Activated naive CD4-positive, alpha-beta T cell treated with anti-CD3 and anti-CD28 coated beads, Interleukin-2, amount 10 ng/mL, durations not matched to agents 7 days and 5 days (primary cell): ENCODE measurements at regions not wholly inside any gene's neighbourhood (a gene's known extent, or its start where the extent isn't known, plus 50 kb on each side); places are given as distances from the start of the nearest gene placed in this dataset.

Experiments
- CTCF ChIA-PET: fragments of 350-600 bp; sonication (Branson Sonifier 250); formaldehyde crosslinking; loops from one replicate; lab custom pipeline; 2021; ENCODE audit warnings: antibody characterized with exemption; lab: Charles Lee
- DNase-seq: peaks from one replicate; pipeline ENCODE4 v3.0.0-alpha.2; 2020
- H3K27ac Mint-ChIP-seq: one replicate; pipeline ENCODE4 v1.8.0; 2021; ENCODE audit warnings: mild to moderate bottlenecking, moderate library complexity, mixed read lengths
- H3K27me3 Mint-ChIP-seq: one replicate; pipeline ENCODE4 v1.8.0; 2021; ENCODE audit warnings: mild to moderate bottlenecking, mixed read lengths
- H3K36me3 Mint-ChIP-seq: one replicate; pipeline ENCODE4 v1.8.0; 2021; ENCODE audit warnings: mixed read lengths
- H3K4me1 Mint-ChIP-seq: one replicate; pipeline ENCODE4 v1.8.0; 2021; ENCODE audit warnings: mixed read lengths
- H3K4me3 Mint-ChIP-seq: one replicate; pipeline ENCODE4 v1.8.0; 2021; ENCODE audit warnings: mild to moderate bottlenecking, moderate library complexity, mixed read lengths
- H3K9me3 Mint-ChIP-seq: one replicate; pipeline ENCODE4 v1.8.0; 2021; ENCODE audit warnings: mixed read lengths

GRCh38 chr15:46589088-46589487, 954.3 kb downstream of the SQOR start:
- no peaks in the 10 kb centered on the region for H3K36me3 Mint-ChIP-seq
- DNase-seq: no peak
- H3K27ac Mint-ChIP-seq: no peak overlapping the region
- no peaks in the 10 kb centered on the region for H3K27me3 Mint-ChIP-seq
- no peak overlapping the region for H3K4me3 Mint-ChIP-seq
- H3K9me3 Mint-ChIP-seq: peaks cover 19% of the 10 kb centered on the region
- no peaks in the 10 kb centered on the region for H3K4me1 Mint-ChIP-seq
- CTCF ChIA-PET: no interaction called here

DNA sequence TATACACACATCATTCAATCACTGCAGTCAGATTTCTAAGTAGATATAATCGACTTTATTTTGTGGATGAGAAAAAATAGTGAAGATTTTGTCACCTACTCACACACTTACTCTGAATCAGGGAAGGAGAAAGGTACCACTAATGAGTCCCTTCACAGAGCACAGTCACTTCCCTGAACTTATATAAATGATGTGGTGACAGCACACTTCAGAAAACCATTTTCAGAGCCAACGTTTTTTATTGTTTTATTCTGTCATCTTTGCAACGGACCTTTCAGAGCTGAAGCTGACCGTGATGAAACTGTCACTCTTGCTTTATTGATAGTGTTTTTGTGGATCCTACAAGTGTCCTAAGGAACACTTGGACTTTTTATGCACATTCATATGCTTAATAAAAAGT, 956.6 kb downstream of the SQOR start:
- H3K9me3 Mint-ChIP-seq: peaks cover 19% of the 10 kb centered on the region
- H3K36me3 Mint-ChIP-seq: no peaks in the 10 kb centered on the region
- H3K27me3 Mint-ChIP-seq: no peaks in the 10 kb centered on the region
- H3K27ac Mint-ChIP-seq: no peak overlapping the region
- H3K4me3 Mint-ChIP-seq: no peak overlapping the region
- CTCF ChIA-PET: no interaction called here
- no peak for DNase-seq
- no peaks in the 10 kb centered on the region for H3K4me1 Mint-ChIP-seq

DNA sequence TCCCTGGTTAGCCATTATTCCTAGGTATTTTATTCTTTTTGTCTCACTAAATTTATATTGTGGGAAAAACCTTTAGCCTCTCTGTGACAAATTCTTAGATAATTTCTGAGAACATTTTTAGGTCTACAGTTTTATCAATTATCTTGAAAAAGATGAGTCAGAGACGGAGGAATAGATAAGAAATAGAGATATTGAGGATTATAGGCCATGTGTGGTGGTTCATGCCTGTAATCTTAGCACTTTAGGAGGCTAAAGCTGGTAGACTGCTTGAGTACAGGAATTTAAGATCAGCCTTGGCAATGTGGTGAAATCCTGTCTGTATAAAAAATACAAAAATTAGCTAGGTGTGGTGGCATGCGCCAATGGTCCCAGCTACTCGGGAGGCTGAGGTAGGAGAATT, 960.2 kb downstream of the SQOR start:
- H3K36me3 Mint-ChIP-seq: no peaks in the 10 kb centered on the region
- no peaks in the 10 kb centered on the region for H3K27me3 Mint-ChIP-seq
- no peaks in the 10 kb centered on the region for H3K4me1 Mint-ChIP-seq
- no peak overlapping the region for H3K4me3 Mint-ChIP-seq
- CTCF ChIA-PET: no interaction called here
- no peak overlapping the region for H3K27ac Mint-ChIP-seq
- peaks cover 10% of the 10 kb centered on the region for H3K9me3 Mint-ChIP-seq
- no peak for DNase-seq

- Mint-ChIP-seq H3K36me3 (no peaks in the 10 kb centered on the region), H3K27me3 (no peaks in the 10 kb centered on the region), H3K4me1 (no peaks in the 10 kb centered on the region), H3K4me3 (no peak overlapping the region), H3K27ac (no peak overlapping the region), H3K9me3 (peaks cover 5% of the 10 kb centered on the region)
- CTCF ChIA-PET: no interaction called here
- no peak for DNase-seq
Observed at GRCh38 chr15:46607077-46607476, 972.2 kb downstream of the SQOR start.

DNA sequence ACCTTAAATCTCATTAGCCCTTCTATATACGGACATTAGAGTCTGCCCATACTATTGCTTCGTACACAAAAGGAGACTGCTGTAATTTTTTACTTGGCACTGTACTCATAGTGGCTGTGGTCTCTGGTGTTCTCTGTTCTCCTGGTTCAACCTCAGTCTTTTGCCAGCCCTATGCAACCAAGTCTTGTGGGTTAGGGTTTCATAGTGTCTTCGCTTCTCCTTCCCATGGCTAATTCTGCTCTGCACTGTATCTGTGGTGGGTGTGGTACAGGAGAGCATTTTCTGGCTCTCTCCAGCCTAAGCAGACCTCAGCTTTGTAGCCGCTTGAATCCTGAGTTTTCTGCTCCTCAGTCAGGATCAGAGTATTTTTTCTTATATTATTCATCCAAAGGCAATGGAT, 981.2 kb downstream of the SQOR start:
- Mint-ChIP-seq H3K27me3 (no peaks in the 10 kb centered on the region), H3K4me1 (no peaks in the 10 kb centered on the region)
- CTCF ChIA-PET: no interaction called here

GRCh38 chr15:46617507-46617906, 982.7 kb downstream of the SQOR start:
- Mint-ChIP-seq H3K9me3 (peaks cover 10% of the 10 kb centered on the region), H3K36me3 (no peaks in the 10 kb centered on the region), H3K4me1 (no peaks in the 10 kb centered on the region), H3K4me3 (no peak overlapping the region), H3K27me3 (no peaks in the 10 kb centered on the region), H3K27ac (no peak overlapping the region)
- DNase-seq: no peak
- CTCF ChIA-PET: no interaction called here

More for the DNA sequence above, 981.2 kb downstream of the SQOR start:
- Mint-ChIP-seq H3K9me3 (peaks cover 10% of the 10 kb centered on the region), H3K27ac (no peak overlapping the region), H3K4me3 (no peak overlapping the region), H3K36me3 (no peaks in the 10 kb centered on the region)
- no peak for DNase-seq

- no peak overlapping the region for H3K4me3 Mint-ChIP-seq
- peaks cover 11% of the 10 kb centered on the region for H3K9me3 Mint-ChIP-seq
- no peaks in the 10 kb centered on the region for H3K36me3 Mint-ChIP-seq
- H3K4me1 Mint-ChIP-seq: no peaks in the 10 kb centered on the region
- no peaks in the 10 kb centered on the region for H3K27me3 Mint-ChIP-seq
- no peak overlapping the region for H3K27ac Mint-ChIP-seq
- CTCF ChIA-PET: no interaction called here
- DNase-seq: no peak
Observed at GRCh38 chr15:46618984-46619383, 984.2 kb downstream of the SQOR start.

DNA sequence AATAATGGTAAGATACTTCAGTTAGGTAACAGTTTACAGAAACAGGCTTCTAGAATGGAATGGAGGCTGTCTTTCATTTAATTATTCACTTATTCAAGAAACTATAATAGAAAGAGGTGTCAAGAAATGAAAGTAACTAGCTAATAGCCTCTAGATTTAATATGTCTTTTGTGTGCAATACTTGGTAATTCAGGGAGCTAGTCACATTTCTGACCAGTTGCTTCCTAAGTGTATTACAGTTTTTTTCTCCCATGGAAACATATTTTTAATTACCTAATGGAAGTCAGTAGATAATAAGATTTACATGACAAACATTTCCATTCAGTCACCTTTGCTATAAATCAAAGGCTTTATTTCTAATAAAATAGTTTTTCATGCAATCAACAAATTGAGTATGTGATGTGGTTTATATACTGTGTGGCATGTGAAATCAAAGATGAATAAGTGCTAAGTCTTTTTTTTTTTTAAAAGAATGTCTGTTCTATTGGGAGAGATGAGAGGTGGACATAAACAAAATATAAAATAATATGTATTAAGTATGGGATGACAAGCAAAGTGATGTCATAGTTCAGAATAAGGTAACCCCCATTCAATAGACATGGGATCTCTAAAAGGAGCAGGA, 985.7 kb downstream of the SQOR start:
- CTCF ChIA-PET: no interaction called here
- H3K27me3 Mint-ChIP-seq: no peaks in the 10 kb centered on the region
- no peak for DNase-seq
- no peak overlapping the region for H3K4me3 Mint-ChIP-seq
- H3K27ac Mint-ChIP-seq: no peak overlapping the region
- H3K36me3 Mint-ChIP-seq: no peaks in the 10 kb centered on the region
- no peaks in the 10 kb centered on the region for H3K4me1 Mint-ChIP-seq
- H3K9me3 Mint-ChIP-seq: peaks cover 18% of the 10 kb centered on the region

DNA sequence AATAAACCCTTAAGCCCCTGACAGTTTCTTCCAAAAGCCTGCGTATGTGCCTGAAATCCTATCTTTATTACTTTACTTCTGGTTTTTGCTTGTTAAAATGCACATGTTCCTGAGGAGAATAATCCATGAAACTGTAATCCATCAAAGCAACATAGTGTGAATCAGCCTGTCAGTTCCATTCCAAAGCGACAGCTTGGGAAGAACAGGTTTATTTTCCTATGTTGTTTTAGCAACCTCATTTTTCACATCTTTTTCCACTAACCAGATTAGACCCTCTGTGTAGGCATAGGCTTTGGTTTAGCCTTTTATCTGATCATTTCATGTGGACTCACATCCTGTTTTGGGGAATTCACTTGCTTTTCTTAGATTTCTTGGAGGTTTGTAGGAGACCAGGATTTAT, 988.0 kb downstream of the SQOR start:
- Mint-ChIP-seq H3K4me3 (no peak overlapping the region), H3K27me3 (no peaks in the 10 kb centered on the region), H3K9me3 (peaks cover 23% of the 10 kb centered on the region), H3K36me3 (no peaks in the 10 kb centered on the region), H3K27ac (no peak overlapping the region), H3K4me1 (no peaks in the 10 kb centered on the region)
- CTCF ChIA-PET: no interaction called here
- no peak for DNase-seq

DNA sequence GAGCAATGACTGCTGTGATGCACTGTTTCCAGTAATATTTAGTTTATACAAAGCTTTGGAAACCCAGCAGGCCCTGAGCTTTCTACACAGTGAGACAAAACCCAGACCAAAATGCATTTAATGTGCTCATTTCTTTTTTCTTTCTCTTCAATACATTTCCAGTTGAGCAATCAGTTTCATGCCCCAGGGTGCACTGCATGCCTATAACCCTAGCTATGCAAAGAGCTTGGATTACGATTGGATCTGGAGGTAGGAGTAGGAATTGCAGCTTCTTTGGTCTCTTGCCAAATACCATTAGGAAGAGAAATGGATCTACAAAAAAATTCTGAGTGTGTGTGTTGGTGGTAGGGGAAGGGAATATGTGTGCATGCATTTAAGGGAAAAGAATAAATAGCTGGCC, 1001.4 kb downstream of the SQOR start:
- Mint-ChIP-seq H3K4me1 (no peaks in the 10 kb centered on the region), H3K27ac (no peak overlapping the region), H3K36me3 (no peaks in the 10 kb centered on the region), H3K4me3 (no peak overlapping the region), H3K27me3 (no peaks in the 10 kb centered on the region), H3K9me3 (no peaks in the 10 kb centered on the region)
- no peak for DNase-seq
- CTCF ChIA-PET: no interaction called here

DNA sequence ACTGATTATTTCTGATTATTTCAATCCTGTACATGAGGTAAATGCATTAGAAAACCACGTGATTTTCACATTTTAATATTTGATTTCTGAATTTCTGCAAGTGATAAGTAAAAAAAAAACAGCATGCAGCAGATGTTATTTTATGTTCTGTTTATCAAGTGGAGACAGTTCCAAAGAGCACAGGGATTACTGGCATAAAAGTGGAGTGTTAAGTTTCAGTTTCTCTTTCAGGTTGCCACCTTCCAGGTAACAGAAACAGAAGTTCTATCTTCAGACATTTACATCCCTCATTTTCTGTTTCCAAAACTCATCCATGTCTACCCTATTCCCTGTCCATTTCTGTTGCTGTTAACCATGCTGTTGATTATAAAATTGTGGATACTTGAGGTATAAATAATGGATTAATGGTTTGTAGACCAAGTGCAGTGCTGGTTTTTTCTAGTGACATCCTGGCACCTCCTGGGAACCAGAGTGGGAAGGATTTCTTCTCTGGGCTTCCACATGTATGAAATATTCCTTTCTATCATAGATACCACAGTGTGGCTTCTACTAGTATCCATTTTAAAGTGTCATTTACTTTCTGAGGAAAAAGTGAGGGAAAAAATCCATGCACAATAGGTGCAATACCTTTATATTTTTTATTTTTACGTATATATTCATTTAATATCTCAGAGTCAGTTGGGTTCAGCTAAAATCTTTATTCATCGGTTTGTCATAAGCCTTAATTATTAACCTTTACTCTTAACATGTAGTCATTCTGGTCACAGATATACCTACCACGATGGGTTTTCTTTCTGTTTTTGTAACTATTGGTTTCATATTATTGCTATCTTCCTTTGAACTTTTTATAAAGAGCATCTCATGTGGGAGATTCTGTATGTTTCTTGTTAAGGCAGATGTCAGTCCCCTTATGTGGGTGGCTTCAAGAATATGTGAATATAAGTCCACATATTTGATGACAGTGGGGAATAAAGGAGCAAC, 1010.0 kb downstream of the SQOR start:
- H3K9me3 Mint-ChIP-seq: peaks cover 3% of the 10 kb centered on the region
- no peak overlapping the region for H3K4me3 Mint-ChIP-seq
- CTCF ChIA-PET: no interaction called here
- DNase-seq: no peak
- H3K27me3 Mint-ChIP-seq: no peaks in the 10 kb centered on the region
- H3K36me3 Mint-ChIP-seq: no peaks in the 10 kb centered on the region
- no peaks in the 10 kb centered on the region for H3K4me1 Mint-ChIP-seq
- no peak overlapping the region for H3K27ac Mint-ChIP-seq

DNA sequence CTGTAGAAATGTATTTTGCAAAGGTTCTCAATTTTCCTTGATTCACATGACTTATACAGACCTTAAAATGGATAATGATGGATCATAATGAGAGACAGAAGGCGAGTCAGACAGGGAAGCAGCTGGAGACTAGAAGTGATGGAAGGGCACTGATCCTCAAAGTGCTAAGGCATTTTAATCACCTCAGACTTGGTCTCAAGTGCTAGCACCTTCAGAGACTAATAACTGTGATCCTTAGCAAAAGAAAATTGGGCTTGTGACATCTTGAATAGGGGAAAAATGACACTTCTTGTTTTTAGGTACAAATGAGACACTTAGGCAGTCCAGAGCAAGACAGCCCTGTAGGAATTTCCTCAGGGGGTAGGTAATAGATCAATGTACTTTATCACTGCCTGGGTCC, 1011.7 kb downstream of the SQOR start:
- DNase-seq: no peak
- CTCF ChIA-PET: no interaction called here
- Mint-ChIP-seq H3K4me3 (no peak overlapping the region), H3K36me3 (no peaks in the 10 kb centered on the region), H3K27ac (no peak overlapping the region), H3K4me1 (no peaks in the 10 kb centered on the region), H3K27me3 (no peaks in the 10 kb centered on the region), H3K9me3 (peaks cover 3% of the 10 kb centered on the region)

- no peak for DNase-seq
- CTCF ChIA-PET: no interaction called here
- no peak overlapping the region for H3K4me3 Mint-ChIP-seq
- no peaks in the 10 kb centered on the region for H3K4me1 Mint-ChIP-seq
- no peaks in the 10 kb centered on the region for H3K36me3 Mint-ChIP-seq
- peaks cover 3% of the 10 kb centered on the region for H3K9me3 Mint-ChIP-seq
- no peak overlapping the region for H3K27ac Mint-ChIP-seq
- no peaks in the 10 kb centered on the region for H3K27me3 Mint-ChIP-seq
Observed at GRCh38 chr15:46647046-46647445, 1012.2 kb downstream of the SQOR start.

GRCh38 chr15:46652266-46652665, 1017.4 kb downstream of the SQOR start:
- CTCF ChIA-PET: no interaction called here
- Mint-ChIP-seq H3K36me3 (no peaks in the 10 kb centered on the region), H3K4me1 (no peaks in the 10 kb centered on the region), H3K4me3 (no peak overlapping the region), H3K27ac (no peak overlapping the region), H3K27me3 (no peaks in the 10 kb centered on the region), H3K9me3 (no peaks in the 10 kb centered on the region)
- DNase-seq: no peak

DNA sequence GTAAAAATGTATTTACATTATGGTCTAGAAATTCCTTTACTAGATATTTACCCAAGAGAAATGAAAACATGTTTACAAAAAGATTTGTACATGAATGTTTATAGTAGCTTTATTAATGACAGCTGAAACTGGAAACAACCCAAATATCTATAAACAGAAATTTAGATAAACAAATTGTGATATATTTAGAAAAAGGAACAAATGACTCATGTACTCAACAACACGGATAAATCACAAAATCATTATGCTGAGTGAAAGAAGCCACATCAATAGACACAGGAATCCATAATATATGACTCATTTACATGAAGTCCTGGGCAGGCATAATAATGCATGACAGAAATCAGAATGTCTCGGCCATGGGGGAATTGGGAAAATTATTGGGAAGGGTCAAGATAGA, 1020.2 kb downstream of the SQOR start:
- no peaks in the 10 kb centered on the region for H3K4me1 Mint-ChIP-seq

More for the DNA sequence above, 1020.2 kb downstream of the SQOR start:
- Mint-ChIP-seq H3K36me3 (no peaks in the 10 kb centered on the region), H3K27ac (no peak overlapping the region), H3K9me3 (peaks cover 5% of the 10 kb centered on the region), H3K4me3 (no peak overlapping the region), H3K27me3 (no peaks in the 10 kb centered on the region)
- CTCF ChIA-PET: no interaction called here
- DNase-seq: no peak
